Prostate gland (tissue), 2 donors: ENCODE measurements at regions not wholly inside any gene's neighbourhood (a gene's known extent, or its start where the extent isn't known, plus 50 kb on each side); places are given as distances from the start of the nearest gene placed in this dataset.
"Not testable (repeated sequence)": the region's sequence is repeated elsewhere in the genome, so short reads cannot be mapped to it uniquely, and the experiment has no call there.

Source experiments
- DNase-seq: peaks from one replicate; pipeline ENCODE4 v3.0.0-alpha.2; 2019; ENCODE audit warnings: low spot score
- H3K27ac ChIP-seq, 2 donors: fragments of 200-600 bp; sonication (generic); 2 replicates each; pipeline ENCODE4 v1.5.1; 2017 to 2019
- H3K27me3 ChIP-seq: fragments of 200-600 bp; sonication (generic); replicated peaks from 2 replicates; pipeline ENCODE4 v1.5.1; 2019; ENCODE audit not compliant: insufficient read depth
- H3K36me3 ChIP-seq, 2 donors: fragments of 200-600 bp; sonication (generic); 1 replicate in 1 of 2; 2 replicates in 1 of 2; pipeline versions ENCODE4 v1.5.1 to v1.8.1; 2017 to 2019
- H3K4me1 ChIP-seq: fragments of 200-600 bp; sonication (generic); replicated peaks from 2 replicates; pipeline ENCODE4 v1.5.1; 2019
- H3K4me3 ChIP-seq, 2 donors: fragments of 200-600 bp; sonication (generic); 2 replicates each; pipeline ENCODE4 v1.5.1; 2017 to 2019
- H3K9me3 ChIP-seq: fragments of 200-600 bp; sonication (generic); 2 replicates; pipeline ENCODE4 v1.5.1; 2017
- POLR2A ChIP-seq: fragments of 450-650 bp; IDR thresholded peaks from one replicate; pipeline ENCODE4 v1.6.1; 2016; ENCODE audit warnings: antibody characterized with exemption, mild to moderate bottlenecking
- POLR2AphosphoS5 ChIP-seq: sonication (generic); formaldehyde crosslinking; IDR thresholded peaks from one replicate; pipeline ENCODE4 v1.6.1; 2017; ENCODE audit warnings: antibody characterized with exemption
- WGBS: methylation state at CpG from one replicate; pipeline ENCODE4 v1.1.5; 2018; 5-methylcytosine and 5-hydroxymethylcytosine counted together
- intact Hi-C: fragments of 100-400 bp; cut with DNase I; formaldehyde crosslinking; loops from one replicate; pipeline ENCODE4 v1.14.2; 2022
- TF ChIP-seq, protein P1 (sequence below), 4 experiments: fragments of 200-600 bp in 2 of 4; fragments of 450-650 bp in 2 of 4; sonication (generic) in 2 of 4; IDR thresholded peaks; 1 replicate in 3 of 4; 2 replicates in 1 of 4; pipeline ENCODE4 v1.5.1; 2016 to 2019; ENCODE audit warnings: antibody characterized with exemption in 4 of 4, mild to moderate bottlenecking in 2 of 4, moderate library complexity in 2 of 4

DNA sequence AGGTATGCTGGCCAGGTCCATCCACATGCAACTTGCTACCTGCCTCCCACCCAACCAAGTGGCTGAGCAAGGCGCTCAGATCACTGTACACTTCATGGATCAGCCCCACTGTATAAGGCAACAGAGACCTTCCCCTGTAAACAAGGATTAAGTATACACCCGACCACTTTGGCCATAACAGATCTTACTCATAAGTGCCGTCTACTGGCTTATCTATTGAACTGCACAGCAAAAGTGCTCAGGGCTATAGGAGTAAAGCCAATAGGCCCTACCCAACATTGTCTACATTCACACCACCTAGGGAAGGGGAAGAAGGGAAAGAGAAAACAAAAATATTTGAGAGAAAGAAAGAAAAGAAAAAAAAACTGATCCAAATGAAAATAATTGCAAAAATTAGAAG, 663.9 kb upstream of the LRRTM1 start:
- Histone ChIP-seq H3K4me3 (no peak overlapping the region), H3K27me3 (no peaks in the 10 kb centered on the region), H3K4me1 (no peaks in the 10 kb centered on the region), H3K36me3 (no peaks in the 10 kb centered on the region), H3K27ac (no peak overlapping the region), H3K9me3 (no peaks in the 10 kb centered on the region)
- DNase-seq, result no peak
- intact Hi-C loops, result no loop called here
- WGBS, result 71% methylated on average over 3 of the region's 3 CpGs
- TF ChIP-seq POLR2AphosphoS5 (no peak), POLR2A (no peak)
- TF ChIP-seq, protein P1, sequence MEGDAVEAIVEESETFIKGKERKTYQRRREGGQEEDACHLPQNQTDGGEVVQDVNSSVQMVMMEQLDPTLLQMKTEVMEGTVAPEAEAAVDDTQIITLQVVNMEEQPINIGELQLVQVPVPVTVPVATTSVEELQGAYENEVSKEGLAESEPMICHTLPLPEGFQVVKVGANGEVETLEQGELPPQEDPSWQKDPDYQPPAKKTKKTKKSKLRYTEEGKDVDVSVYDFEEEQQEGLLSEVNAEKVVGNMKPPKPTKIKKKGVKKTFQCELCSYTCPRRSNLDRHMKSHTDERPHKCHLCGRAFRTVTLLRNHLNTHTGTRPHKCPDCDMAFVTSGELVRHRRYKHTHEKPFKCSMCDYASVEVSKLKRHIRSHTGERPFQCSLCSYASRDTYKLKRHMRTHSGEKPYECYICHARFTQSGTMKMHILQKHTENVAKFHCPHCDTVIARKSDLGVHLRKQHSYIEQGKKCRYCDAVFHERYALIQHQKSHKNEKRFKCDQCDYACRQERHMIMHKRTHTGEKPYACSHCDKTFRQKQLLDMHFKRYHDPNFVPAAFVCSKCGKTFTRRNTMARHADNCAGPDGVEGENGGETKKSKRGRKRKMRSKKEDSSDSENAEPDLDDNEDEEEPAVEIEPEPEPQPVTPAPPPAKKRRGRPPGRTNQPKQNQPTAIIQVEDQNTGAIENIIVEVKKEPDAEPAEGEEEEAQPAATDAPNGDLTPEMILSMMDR (IDR thresholded peaks at IDR 0.05), result no peak

DNA sequence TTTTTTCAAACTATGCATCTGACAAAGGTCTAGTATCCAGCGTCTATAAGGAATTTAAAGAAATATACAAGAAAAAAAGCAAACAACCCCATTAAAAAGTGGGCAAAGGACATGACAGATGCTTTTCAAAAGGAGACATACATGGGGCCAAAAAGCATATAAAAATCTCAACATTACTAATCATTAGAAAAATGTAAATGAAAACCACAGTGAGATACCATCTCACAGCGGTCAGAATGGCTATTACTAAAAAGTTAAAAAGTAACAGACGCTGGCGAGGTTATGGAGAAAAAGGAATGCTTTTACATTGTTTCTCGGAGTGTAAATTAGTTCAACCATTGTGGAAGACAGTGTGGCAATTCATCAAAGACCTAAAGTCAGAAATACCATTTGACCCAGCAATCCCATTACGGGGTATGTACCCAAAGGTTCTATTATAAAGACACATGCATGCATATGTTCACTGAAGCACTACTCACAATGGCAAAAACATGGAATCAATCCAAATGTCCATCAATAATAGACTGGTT, 643.1 kb upstream of the LRRTM1 start:
- Histone ChIP-seq H3K27ac (no peak overlapping the region), H3K27me3 (no peaks in the 10 kb centered on the region), H3K36me3 (no peaks in the 10 kb centered on the region), H3K4me1 (no peaks in the 10 kb centered on the region), H3K4me3 (no peak overlapping the region), H3K9me3 (no peaks in the 10 kb centered on the region)
- intact Hi-C loops, result no loop called here
- 39% methylated on average over 6 of the region's 6 CpGs for WGBS
- no peak for DNase-seq
- TF ChIP-seq POLR2AphosphoS5 (no peak), POLR2A (no peak)
- TF ChIP-seq, protein P1 (IDR thresholded peaks at IDR 0.05), result no peak

DNA sequence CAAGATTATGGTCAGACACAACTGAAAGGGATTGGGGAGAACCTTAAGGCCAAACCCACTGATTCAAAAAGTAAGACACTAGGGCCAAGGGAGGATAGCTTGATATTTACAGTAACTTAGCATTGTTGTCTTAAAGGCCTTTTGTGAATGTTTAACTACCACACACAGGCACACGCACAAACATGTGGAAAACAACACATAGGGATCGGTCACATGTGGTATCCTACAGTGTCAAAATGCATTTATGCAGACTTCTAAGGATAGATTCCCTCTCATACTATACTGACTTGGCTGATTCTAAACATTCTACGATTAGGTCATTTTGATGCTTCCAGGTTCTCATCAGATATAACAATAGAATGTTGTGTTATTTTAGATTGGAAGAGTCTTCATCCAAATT, 638.9 kb upstream of the LRRTM1 start:
- 96% methylated on average over 3 of the region's 3 CpGs for WGBS
- TF ChIP-seq POLR2AphosphoS5 (no peak), POLR2A (no peak)
- TF ChIP-seq, protein P1 (IDR thresholded peaks at IDR 0.05), result no peak
- H3K9me3 ChIP-seq, result no peaks in the 10 kb centered on the region
- H3K4me1 ChIP-seq, result no peaks in the 10 kb centered on the region
- no peaks in the 10 kb centered on the region for H3K27me3 ChIP-seq
- no peak overlapping the region for H3K27ac ChIP-seq
- intact Hi-C loops, result no loop called here
- DNase-seq, result no peak
- no peak overlapping the region for H3K4me3 ChIP-seq
- no peaks in the 10 kb centered on the region for H3K36me3 ChIP-seq

DNA sequence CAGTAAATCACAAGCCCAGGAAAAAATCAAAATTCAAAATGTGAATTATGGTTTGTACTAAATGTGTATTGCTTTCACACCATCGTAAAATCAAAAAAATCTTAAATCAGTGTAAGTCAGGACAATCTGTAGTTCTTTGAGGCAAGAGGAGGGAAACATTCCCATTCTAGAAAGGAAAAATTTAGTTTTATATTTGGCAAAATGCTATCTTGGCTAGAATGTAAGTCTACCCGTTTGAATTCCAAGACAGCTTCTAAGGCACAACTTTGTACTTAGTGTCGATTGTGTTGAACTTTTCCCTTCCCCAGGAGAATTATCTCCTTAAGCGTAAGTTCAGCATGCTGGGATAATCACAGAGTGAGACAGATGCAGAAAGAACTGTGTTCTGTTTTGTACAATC, 638.2 kb upstream of the LRRTM1 start:
- H3K27me3 ChIP-seq, result no peaks in the 10 kb centered on the region
- H3K36me3 ChIP-seq, result no peaks in the 10 kb centered on the region
- no peaks in the 10 kb centered on the region for H3K4me1 ChIP-seq
- DNase-seq, result no peak
- 77% methylated on average over 4 of the region's 4 CpGs for WGBS
- no peaks in the 10 kb centered on the region for H3K9me3 ChIP-seq
- H3K4me3 ChIP-seq, result no peak overlapping the region
- no peak overlapping the region for H3K27ac ChIP-seq
- intact Hi-C loops, result no loop called here
- TF ChIP-seq POLR2A (no peak), POLR2AphosphoS5 (no peak)
- TF ChIP-seq, protein P1 (IDR thresholded peaks at IDR 0.05), result no peak

DNA sequence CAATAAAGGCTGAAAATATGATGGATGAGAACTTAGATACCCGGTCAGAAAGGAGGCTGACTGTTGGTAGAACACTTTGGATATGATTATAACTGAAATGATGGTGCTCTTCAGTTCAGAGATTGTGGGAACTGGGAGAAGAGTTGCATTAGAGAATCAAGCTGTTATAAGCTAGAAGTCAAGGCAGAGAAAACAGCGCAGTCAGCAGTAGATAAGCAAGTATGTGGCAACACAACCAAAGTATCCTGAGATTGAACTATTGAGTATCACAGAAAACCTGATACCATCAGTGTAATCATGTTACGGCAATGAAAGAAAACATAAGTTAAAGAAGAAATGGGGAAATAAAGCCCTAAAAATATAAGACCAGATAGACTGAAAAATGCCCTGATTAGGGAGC, 633.9 kb upstream of the LRRTM1 start:
- Histone ChIP-seq H3K9me3 (no peaks in the 10 kb centered on the region), H3K4me3 (no peak overlapping the region), H3K27me3 (no peaks in the 10 kb centered on the region), H3K4me1 (no peaks in the 10 kb centered on the region), H3K36me3 (no peaks in the 10 kb centered on the region), H3K27ac (no peak overlapping the region)
- TF ChIP-seq, protein P1 (IDR thresholded peaks at IDR 0.05), result no peak
- TF ChIP-seq POLR2A (no peak), POLR2AphosphoS5 (no peak)
- WGBS, result 76% methylated on average over 3 of the region's 3 CpGs
- intact Hi-C loops, result no loop called here
- no peak for DNase-seq

DNA sequence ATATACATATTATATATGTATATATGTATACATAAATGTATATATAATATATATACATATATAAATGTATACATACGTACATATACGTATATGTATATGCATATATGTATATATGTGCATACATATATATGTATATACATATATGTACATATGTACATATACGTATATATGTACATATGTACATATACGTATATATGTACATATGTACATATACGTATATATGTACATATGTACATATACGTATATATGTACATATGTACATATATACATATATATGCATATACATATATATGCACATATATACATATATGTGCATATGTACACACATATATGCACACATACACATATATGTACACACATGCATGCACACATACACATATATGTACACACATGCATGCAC, 627.3 kb upstream of the LRRTM1 start:
- DNase-seq, H3K4me3 ChIP-seq, H3K4me1 ChIP-seq, H3K27ac ChIP-seq, H3K9me3 ChIP-seq, H3K27me3 ChIP-seq, intact Hi-C loops, H3K36me3 ChIP-seq: not testable (repeated sequence)
- WGBS, result 69% methylated on average over 6 of the region's 6 CpGs
